BE2C (cell line): ENCODE measurements at regions not wholly inside any gene's neighbourhood (a gene's known extent, or its start where the extent isn't known, plus 50 kb on each side); places are given as distances from the start of the nearest gene placed in this dataset.

ENCODE experiments used
- DNase-seq: peaks from one replicate; pipeline ENCODE4 v3.0.0-alpha.2; 2020
- H3K27me3 ChIP-seq: fragments of 250-450 bp; sonication (Bioruptor Pico); 2 replicates; pipeline ENCODE4 v1.5.1; 2020; ENCODE audit warnings: mild to moderate bottlenecking
- H3K36me3 ChIP-seq: fragments of 250-450 bp; sonication (Bioruptor Pico); 2 replicates; pipeline ENCODE4 v1.5.1; 2020; ENCODE audit warnings: mild to moderate bottlenecking
- H3K4me1 ChIP-seq: fragments of 250-450 bp; sonication (Bioruptor Pico); 2 replicates; pipeline ENCODE4 v1.5.1; 2020
- H3K4me3 ChIP-seq: 2 replicates; pipeline ENCODE4 v1.5.1; 2011; ENCODE audit warnings: low read depth, low read length
- H3K9me3 ChIP-seq: fragments of 250-450 bp; sonication (Bioruptor Pico); 2 replicates; pipeline ENCODE4 v1.5.1; 2020
- CTCF ChIP-seq: IDR thresholded peaks from 2 replicates; pipeline ENCODE4 v1.5.1; 2012; ENCODE audit warnings: mild to moderate bottlenecking, low read depth, low read length

- Histone ChIP-seq H3K4me3 (no peak overlapping the region), H3K9me3 (no peaks in the 10 kb centered on the region), H3K36me3 (no peaks in the 10 kb centered on the region), H3K4me1 (no peaks in the 10 kb centered on the region), H3K27me3 (no peaks in the 10 kb centered on the region)
- DNase-seq: no peak
- TF ChIP-seq CTCF: no peak
Observed at GRCh38 chr6:92507552-92507951, 911.8 kb downstream of the EPHA7 start.

DNA sequence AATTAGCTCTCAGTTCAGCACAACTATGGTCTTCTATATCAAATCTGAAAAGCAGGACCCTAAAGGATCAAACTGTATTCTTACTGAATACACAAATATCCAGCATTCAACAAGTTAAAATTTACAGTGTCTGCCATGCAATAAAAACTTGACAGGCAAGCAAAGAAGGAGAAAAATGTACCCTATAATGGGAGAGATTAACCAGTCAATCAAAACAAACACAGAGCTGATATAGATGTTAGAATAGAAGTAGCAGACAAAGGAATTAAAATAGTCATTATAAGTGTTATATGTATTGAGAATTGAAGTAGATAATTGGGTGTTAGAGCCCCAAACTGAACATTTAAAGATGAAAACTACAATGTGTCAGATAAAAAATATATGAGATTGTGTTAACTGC, 914.9 kb downstream of the EPHA7 start:
- H3K9me3 ChIP-seq: no peaks in the 10 kb centered on the region
- no peaks in the 10 kb centered on the region for H3K27me3 ChIP-seq
- peaks cover 4% of the 10 kb centered on the region; the same call in 1 of the 2 replicates for H3K4me1 ChIP-seq
- TF ChIP-seq CTCF: no peak
- H3K4me3 ChIP-seq: no peak overlapping the region
- DNase-seq: no peak
- H3K36me3 ChIP-seq: no peaks in the 10 kb centered on the region

DNA sequence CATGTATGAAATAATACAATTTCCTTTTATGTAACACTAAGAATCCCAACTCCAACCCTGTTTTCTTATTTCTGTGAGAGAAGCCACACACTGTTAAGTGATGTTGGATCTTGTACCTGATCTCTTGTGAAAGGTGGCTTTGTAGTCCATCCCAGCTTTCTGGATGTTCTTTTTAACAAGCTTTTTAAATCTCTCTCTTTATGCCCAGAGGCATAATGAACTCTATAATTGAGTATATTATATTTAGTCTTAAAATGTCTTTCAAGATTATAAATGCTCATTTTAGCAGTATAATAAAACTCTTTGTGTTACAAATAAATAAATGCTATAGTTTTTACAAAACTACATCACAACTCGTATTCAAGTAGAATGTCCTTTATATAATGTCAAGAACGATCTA, 922.1 kb downstream of the EPHA7 start:
- Histone ChIP-seq H3K9me3 (no peaks in the 10 kb centered on the region), H3K4me1 (peaks cover 4% of the 10 kb centered on the region; the same call in 1 of the 2 replicates), H3K27me3 (no peaks in the 10 kb centered on the region), H3K36me3 (no peaks in the 10 kb centered on the region), H3K4me3 (no peak overlapping the region)
- TF ChIP-seq CTCF: no peak
- DNase-seq: no peak

DNA sequence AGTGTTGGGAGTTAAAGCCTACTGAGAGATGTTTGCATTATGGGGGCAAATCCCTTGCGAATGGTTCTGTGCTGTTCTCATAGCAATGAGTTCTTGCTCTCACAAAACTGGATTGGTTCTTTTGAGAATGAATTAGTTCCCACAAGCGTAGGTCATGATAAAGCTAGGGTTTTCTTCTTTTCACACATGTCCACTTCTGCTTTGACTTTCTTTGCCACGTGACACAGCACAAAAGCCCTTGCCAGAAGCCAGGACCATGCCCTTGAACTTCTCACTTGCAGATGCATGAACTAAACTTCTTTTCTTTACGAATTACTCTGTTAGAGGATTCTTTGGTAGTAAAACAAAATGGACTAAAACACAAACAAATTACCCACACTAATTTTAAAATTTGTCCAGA, 922.8 kb downstream of the EPHA7 start:
- H3K4me1 ChIP-seq: peaks cover 4% of the 10 kb centered on the region; the same call in 1 of the 2 replicates
- no peak overlapping the region for H3K4me3 ChIP-seq
- TF ChIP-seq CTCF: no peak
- H3K36me3 ChIP-seq: no peaks in the 10 kb centered on the region
- no peaks in the 10 kb centered on the region for H3K27me3 ChIP-seq
- no peak for DNase-seq
- H3K9me3 ChIP-seq: no peaks in the 10 kb centered on the region

DNA sequence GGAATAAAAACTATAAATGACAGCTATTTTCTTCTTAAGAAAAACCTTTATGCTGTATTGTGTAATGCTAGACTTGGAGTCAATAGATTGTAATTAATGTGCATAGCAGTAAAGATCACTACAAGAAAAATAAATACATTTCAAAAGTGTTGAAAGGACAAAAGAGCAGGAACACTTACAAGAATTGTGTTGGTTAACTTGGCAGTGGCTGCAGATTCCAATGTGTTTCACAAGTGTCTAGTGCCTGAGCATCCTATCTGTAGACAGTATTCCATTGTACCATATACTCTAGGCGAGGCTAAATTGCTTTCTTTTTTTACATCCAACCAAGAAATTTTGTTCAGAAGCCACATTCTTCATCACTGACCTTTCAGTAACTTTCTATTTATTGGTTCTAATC, 924.1 kb downstream of the EPHA7 start:
- no peaks in the 10 kb centered on the region for H3K27me3 ChIP-seq

DNA sequence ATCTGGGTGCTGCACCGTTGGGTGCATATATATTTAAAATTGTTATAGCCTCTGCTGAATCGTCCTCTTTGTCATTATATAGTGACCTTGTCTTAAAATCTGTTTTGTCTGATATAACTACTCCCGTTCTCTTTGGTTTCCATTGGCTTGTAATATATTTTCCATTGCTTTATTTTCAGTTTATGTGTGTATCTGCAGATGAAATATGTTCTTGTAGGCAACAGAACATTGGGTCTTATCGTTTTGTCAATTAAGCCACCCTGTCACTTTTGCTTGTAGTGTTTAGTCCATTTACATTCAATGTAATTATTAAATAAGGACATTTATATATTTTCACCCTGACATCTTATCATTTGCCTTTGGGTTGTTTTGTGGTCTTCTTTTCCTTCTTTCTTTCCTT, 933.9 kb downstream of the EPHA7 start:
- no peak for DNase-seq
- no peaks in the 10 kb centered on the region; the same call in 1 of the 2 replicates for H3K9me3 ChIP-seq
- H3K4me1 ChIP-seq: no peaks in the 10 kb centered on the region
- no peaks in the 10 kb centered on the region for H3K27me3 ChIP-seq
- no peaks in the 10 kb centered on the region for H3K36me3 ChIP-seq
- no peak for TF ChIP-seq CTCF
- H3K4me3 ChIP-seq: no peak overlapping the region

More for the DNA sequence above, 924.1 kb downstream of the EPHA7 start:
- peaks cover 3% of the 10 kb centered on the region; the same call in 1 of the 2 replicates for H3K4me1 ChIP-seq
- H3K36me3 ChIP-seq: no peaks in the 10 kb centered on the region
- DNase-seq: no peak
- no peak for TF ChIP-seq CTCF
- H3K9me3 ChIP-seq: no peaks in the 10 kb centered on the region
- no peak overlapping the region for H3K4me3 ChIP-seq
